ENCODE measurements at regions not wholly inside any gene's neighbourhood (a gene's known extent, or its start where the extent isn't known, plus 50 kb on each side); places are given as distances from the start of the nearest gene placed in this dataset.

DNA sequence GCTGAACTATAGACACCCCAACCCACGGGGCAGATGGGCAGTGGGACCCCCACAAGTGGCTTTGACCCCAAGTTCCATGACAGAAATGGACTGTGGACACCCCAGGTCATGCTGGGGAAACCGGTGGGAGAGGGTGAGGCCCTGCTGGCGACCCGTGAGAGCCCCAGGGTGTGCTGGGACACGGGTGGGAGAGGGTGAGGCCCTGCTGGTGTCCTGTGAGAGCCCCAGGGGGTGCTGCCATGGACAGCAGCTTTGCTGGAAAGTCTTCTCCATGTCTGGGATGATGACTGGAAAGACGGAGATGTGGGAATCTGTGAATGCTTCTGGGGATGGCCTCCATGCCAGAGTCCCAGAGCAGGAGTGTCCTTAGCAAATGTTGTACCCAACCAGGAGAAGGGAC is 148.4 kb downstream of the URI1 start:
- Mint-ChIP-seq H3K36me3 (no peaks in the 10 kb centered on the region), H3K27me3 (no peaks in the 10 kb centered on the region), H3K4me3 (no peak overlapping the region), H3K9me3 (no peaks in the 10 kb centered on the region), H3K27ac (no peak overlapping the region), H3K4me1 (no peaks in the 10 kb centered on the region)
- DNase-seq: no peak

DNA sequence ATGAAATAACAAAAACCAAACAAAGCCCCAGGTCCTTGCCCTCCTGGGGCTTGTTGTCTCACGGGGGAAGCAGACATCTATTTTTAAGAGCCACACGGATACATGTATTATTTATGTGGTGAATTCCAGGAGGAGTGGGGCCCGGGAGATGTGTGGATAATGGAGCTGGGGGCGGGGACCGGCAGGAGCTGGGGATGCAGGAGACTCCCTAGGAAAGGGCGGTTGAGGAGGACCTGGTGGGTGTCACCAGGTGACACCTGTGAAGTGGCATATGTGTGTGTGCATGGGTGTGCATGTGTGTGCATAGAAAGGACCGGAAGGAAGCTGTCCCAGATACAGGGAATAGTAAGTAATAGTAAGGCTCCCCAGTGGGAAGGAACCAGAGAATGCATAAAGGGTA is 148.9 kb downstream of the URI1 start:
- Mint-ChIP-seq H3K4me1 (no peaks in the 10 kb centered on the region), H3K27me3 (no peaks in the 10 kb centered on the region), H3K9me3 (no peaks in the 10 kb centered on the region), H3K36me3 (no peaks in the 10 kb centered on the region), H3K27ac (no peak overlapping the region), H3K4me3 (no peak overlapping the region)
- no peak for DNase-seq

DNA sequence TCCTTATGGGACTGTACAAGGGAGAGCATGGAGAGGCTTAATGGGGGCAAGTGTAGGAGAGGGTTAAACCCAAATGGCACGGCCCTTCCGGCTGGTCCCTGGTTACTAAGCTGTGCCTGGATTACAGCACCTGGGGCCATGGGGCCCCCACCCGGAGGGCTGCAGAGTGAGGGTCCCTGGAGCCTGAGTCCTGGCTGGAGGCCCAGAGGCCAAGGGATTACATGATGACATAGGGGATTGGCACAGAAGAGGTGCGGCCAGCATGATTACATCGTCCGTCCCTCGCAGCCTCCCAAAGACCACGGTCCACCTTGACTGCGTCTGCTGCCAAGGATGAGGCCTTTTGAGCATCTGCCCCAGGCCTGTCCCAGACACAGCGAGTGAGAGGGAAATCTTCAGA is 149.4 kb downstream of the URI1 start:
- DNase-seq: no peak
- Mint-ChIP-seq H3K27me3 (no peaks in the 10 kb centered on the region), H3K4me1 (no peaks in the 10 kb centered on the region), H3K27ac (no peak overlapping the region), H3K4me3 (no peak overlapping the region), H3K36me3 (no peaks in the 10 kb centered on the region), H3K9me3 (no peaks in the 10 kb centered on the region)

DNA sequence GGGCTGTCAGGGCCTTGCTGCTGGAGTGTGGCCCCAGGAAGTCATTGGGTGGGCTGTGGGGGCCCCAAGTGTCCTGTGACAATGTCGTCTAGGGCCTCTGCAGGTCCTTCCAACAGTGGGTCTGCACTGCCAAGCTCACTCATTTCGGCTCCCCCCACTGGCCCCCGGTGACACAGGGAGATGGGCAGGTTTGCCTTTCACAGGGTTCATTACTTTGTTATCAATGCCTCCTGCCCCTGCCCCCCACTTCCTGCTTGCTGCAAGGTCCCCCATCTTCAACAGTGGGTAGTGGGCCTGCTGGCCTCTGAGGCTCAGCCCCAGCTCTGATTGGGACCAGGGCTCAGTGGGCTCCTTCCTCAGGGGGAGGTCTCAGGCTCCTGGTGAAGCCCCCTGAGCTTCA is 149.8 kb downstream of the URI1 start:
- Mint-ChIP-seq H3K27me3 (no peaks in the 10 kb centered on the region), H3K9me3 (no peaks in the 10 kb centered on the region), H3K4me1 (no peaks in the 10 kb centered on the region), H3K27ac (no peak overlapping the region), H3K36me3 (no peaks in the 10 kb centered on the region), H3K4me3 (no peak overlapping the region)
- DNase-seq: no peak

DNA sequence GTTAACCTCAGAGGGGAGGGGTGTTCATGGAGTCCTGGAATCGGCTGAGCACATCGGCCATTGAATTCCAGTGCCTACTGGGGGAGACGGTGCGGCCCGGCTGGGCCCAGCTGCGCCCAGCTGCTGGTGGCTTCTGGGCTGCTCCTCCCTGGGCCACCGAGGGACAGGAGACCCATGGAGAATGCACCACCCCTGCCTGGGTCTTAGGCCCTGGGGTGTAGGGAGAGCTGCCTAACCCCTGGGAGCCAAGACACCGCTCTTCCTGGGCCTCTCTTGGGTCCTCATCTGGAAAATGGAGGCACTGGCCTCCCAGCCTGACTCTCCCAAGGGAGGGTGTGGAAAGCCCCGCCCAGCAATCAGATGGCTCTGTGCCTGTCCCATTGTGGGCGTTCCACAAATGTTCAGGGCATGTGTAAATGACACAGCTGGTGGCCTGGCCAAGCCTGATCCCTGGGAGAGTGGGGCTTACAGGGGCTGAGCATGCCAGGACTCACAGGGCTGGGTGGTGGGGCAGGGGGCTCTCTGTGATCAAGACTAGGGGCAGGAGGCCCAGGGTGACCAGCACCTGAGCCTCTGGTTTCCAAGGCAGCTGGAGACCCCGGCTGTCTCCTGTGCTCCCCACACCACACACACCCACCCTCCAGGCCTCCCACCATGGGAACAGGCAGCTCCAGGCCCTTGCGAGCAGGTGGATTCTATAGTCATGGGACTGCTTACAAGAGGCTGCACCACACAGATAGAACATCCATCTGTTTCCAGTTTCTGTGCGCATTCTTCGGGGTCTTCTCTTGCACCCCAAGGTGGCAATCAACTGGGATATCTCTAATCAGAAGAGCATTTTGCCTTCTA is 150.9 kb downstream of the URI1 start:
- no peak for DNase-seq
- H3K27me3 Mint-ChIP-seq: no peaks in the 10 kb centered on the region
- H3K27ac Mint-ChIP-seq: no peak overlapping the region
- no peak overlapping the region for H3K4me3 Mint-ChIP-seq
- no peaks in the 10 kb centered on the region for H3K36me3 Mint-ChIP-seq
- no peaks in the 10 kb centered on the region for H3K4me1 Mint-ChIP-seq
- no peaks in the 10 kb centered on the region for H3K9me3 Mint-ChIP-seq

DNA sequence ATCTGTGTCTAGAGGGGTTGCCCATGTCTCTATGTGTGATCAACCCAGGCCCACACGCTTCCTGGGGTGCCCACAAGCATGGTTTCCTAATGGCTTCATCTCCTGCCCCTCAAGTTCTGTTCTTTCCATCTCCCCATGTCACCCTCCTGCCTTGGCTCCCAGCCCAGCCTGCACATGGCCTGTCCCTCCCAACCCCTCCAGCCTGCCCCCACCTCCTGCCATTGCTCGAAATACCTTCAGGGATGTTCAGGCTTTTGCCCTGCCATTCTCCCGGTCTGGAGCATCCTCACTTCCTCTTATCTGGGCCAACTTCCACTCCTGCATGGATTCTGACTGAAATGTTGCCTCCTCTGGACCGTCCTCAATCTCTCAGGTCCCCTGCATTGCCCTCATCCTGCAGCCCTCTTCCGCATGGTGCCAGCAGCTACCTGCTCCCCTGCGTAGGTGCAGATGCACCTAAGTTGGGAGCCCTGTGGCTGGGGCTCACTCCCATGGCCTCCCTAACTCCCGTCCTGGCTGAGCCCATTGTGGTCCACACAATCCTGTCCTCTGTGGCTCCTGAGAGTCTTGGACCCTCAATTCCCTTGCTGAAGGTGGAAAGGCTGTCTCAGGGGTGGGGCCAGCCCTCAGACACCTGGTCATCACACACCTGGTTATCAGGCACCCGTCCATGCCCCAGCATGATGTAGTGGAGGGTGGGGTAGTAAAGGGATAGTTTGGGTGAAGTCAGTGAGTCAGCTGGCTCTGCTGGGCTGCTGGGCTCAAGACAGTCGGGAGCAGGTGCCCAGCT is 152.1 kb downstream of the URI1 start:
- Mint-ChIP-seq H3K4me3 (no peak overlapping the region), H3K27ac (no peak overlapping the region), H3K27me3 (no peaks in the 10 kb centered on the region), H3K9me3 (no peaks in the 10 kb centered on the region), H3K4me1 (no peaks in the 10 kb centered on the region), H3K36me3 (no peaks in the 10 kb centered on the region)
- no peak for DNase-seq

DNA sequence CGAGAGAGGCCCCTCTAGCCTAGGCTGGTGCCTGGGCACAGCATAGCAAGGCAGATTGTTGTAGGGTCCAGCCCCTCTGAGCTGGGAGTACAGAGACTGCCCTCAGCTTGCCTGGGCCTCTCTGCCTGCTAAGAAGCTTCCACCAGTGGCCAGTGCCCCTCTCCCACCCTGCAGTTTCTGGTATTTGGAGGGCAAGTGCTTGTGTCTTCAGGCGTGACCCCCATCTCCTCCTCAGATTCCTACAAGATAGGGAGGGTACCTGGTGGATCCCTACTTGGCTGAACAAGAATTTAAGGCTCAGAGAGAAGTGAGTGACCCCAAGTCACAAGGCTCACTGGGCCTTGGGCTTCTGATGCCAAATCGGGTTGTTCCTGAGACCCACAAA is 152.7 kb downstream of the URI1 start:
- Mint-ChIP-seq H3K4me3 (no peak overlapping the region), H3K27ac (no peak overlapping the region), H3K36me3 (no peaks in the 10 kb centered on the region), H3K27me3 (no peaks in the 10 kb centered on the region), H3K4me1 (no peaks in the 10 kb centered on the region), H3K9me3 (no peaks in the 10 kb centered on the region)
- DNase-seq: no peak

DNA sequence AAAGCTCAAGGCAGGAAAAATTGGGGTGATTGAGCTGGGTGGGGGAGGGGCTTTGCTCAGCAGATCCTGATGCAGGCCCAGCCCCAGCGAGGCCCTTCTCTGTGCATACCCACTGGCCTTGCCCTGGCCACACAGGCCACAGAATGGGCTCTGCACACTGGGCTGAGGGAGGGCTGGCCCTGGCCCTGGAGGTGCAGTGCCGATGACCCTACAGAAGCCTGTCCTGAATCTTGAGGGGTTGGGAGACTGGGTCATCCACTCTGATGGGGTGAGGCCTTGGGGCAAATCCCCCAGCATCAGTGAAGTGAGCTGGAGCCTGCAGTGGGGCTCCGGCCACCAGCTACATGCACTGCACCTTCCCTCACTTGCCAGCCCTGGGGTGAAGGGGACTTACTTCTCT is 153.1 kb downstream of the URI1 start:
- Mint-ChIP-seq H3K36me3 (no peaks in the 10 kb centered on the region), H3K4me3 (no peak overlapping the region), H3K9me3 (no peaks in the 10 kb centered on the region), H3K27ac (no peak overlapping the region), H3K27me3 (no peaks in the 10 kb centered on the region), H3K4me1 (no peaks in the 10 kb centered on the region)
- no peak for DNase-seq

DNA sequence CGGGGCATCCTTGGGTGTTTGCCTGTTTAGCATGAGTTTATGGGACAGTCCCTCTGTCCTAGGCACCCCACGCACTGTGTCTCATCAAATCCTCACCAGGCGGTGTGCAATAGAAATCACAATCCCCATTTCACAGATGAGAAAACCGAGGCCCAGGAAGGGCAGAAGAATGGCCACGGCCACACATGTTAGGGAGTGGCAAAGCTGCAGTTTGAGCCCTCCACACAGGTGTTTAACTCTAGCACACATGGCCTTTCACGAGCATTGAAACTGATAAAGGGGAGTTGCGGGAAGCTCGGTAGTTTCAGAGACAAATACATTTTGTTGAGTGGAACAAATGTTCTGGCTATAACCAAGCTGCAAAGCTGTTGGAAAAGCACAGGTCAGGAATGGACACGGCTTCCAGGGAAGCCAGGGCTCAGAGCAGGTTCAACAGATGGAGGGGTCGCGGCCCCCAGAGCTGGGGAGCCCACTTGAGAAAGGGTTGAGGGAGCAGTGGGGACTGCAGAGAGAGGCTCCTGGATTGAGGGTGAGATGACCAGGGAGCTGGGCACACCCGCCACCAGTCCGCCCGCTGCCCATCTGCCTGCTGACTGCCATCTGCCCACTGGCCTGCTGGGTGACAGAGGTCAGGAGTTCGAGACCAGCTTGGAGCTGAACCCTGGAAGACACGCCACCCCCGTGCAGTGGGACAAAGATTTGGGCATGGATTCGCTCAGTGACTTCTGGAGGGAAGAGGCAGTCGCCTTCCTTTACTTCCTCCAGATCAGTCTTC is 154.7 kb downstream of the URI1 start:
- no peak for DNase-seq
- Mint-ChIP-seq H3K9me3 (no peaks in the 10 kb centered on the region), H3K4me3 (no peak overlapping the region), H3K27me3 (no peaks in the 10 kb centered on the region), H3K36me3 (no peaks in the 10 kb centered on the region), H3K4me1 (no peaks in the 10 kb centered on the region), H3K27ac (no peak overlapping the region)

DNA sequence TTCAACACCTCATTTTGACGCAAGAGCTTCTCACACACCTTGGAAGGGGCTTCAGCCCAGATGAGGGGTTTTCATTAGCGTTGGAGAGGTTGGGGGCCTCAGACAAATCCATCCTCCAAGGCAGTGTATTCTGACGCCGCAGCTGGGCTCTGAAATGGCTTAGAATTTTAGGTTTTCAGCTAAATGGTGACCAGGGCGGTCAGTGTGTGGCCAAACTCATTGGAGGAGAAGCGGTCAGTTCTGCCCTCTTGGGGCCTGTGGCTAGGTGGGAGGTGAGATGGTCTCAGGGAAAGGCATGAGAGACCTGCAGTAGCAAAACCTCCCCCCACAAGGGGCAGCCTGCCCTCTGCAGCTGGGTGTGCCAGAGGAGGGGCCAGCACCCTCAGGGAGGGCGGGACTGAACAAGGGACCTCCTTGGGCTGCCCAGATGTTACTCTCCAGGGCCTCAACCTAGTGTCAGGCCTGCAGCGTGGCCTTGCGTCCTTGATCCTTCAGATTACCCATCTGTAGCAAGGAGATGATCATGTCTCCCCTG is 155.8 kb downstream of the URI1 start:
- Mint-ChIP-seq H3K4me1 (no peaks in the 10 kb centered on the region), H3K9me3 (no peaks in the 10 kb centered on the region), H3K4me3 (no peak overlapping the region), H3K36me3 (no peaks in the 10 kb centered on the region), H3K27ac (no peak overlapping the region), H3K27me3 (no peaks in the 10 kb centered on the region)
- DNase-seq: no peak

DNA sequence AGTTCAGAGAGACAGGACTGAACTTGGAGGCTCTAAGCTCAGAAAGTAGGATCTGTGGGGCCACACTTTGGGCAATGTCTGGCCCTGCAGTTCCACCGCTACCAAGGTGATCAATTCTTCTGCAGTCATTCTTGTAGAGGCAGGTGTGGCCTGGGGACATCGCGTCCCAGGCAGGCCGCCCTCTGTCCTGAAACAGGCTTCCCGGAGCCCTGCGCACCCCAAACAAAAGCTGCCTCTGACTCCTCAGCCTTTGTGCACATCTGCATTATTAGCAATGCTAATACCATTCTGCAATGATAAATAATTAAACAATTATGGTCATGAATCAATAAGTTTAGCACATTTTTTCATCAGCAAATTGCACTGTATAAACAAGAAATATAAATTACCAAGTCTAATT is 160.2 kb downstream of the URI1 start:
- Mint-ChIP-seq H3K4me1 (no peaks in the 10 kb centered on the region), H3K9me3 (no peaks in the 10 kb centered on the region), H3K27me3 (no peaks in the 10 kb centered on the region), H3K36me3 (no peaks in the 10 kb centered on the region), H3K4me3 (no peak overlapping the region), H3K27ac (no peak overlapping the region)
- DNase-seq: no peak

DNA sequence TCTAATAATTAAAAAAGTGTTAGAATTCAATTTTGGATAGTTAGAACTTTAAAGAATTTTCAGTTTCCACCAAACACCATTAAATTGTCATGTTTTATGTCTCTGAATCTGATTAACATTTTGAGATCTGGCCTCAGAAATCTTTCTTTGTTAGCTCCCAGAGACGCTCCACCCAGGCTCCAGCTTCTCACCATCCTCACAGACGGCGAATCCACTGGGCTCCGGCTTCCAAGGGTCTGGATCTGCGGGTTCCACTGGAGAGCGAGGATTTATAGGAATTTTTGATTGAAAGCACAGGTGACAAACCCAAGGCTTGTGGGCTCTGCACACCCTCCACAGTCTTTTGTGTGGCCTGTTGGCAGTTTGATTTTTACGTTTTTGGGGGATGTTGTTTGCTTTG is 160.6 kb downstream of the URI1 start:
- Mint-ChIP-seq H3K9me3 (no peaks in the 10 kb centered on the region), H3K36me3 (no peaks in the 10 kb centered on the region), H3K4me3 (no peak overlapping the region), H3K27me3 (no peaks in the 10 kb centered on the region), H3K27ac (no peak overlapping the region), H3K4me1 (no peaks in the 10 kb centered on the region)
- no peak for DNase-seq

DNA sequence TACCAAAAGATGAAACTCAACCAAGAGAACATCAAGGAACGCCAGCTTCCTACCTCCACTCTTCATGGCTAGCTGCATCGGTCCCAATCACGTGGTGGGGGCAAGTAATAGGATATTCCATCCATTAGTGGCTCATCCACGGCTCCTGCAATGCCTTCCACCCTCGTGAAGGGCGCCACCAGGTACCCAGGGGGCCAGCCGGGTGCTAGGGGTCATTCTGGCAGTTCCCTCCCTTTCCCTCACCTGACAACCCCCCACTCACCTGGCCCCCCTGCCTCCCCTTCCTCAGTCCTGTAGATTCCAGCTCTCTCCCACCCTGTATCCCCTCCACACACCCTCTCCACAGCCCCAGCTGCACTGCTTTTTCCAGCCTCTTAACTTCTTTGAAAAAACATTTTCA is 161.9 kb downstream of the URI1 start:
- no peaks in the 10 kb centered on the region for H3K9me3 Mint-ChIP-seq
- H3K4me3 Mint-ChIP-seq: no peak overlapping the region
- no peak for DNase-seq
- no peaks in the 10 kb centered on the region for H3K27me3 Mint-ChIP-seq
- no peaks in the 10 kb centered on the region for H3K4me1 Mint-ChIP-seq
- no peaks in the 10 kb centered on the region for H3K36me3 Mint-ChIP-seq
- no peak overlapping the region for H3K27ac Mint-ChIP-seq

DNA sequence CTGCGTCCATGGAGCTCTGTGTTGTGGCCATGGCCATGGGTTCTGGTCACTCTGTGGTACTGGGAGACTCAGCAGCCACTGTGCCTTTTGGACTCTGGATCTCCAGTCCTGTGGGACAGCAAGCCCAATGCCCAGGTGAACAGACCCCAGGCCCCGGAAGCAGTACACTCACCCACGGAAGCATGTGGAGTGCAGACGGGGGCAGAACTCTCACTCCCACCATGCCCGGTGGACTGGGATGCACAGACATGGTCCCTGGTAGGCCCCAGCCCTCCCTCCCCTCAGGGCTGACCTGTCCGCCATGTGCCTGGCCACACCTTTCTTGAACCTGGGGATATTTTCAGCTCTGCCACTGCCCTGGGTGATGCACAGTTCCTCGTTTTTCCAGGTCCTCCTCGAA is 163.3 kb downstream of the URI1 start:
- Mint-ChIP-seq H3K36me3 (no peaks in the 10 kb centered on the region), H3K27ac (no peak overlapping the region), H3K4me1 (no peaks in the 10 kb centered on the region), H3K4me3 (no peak overlapping the region), H3K27me3 (peaks cover 3% of the 10 kb centered on the region), H3K9me3 (no peaks in the 10 kb centered on the region)
- no peak for DNase-seq

DNA sequence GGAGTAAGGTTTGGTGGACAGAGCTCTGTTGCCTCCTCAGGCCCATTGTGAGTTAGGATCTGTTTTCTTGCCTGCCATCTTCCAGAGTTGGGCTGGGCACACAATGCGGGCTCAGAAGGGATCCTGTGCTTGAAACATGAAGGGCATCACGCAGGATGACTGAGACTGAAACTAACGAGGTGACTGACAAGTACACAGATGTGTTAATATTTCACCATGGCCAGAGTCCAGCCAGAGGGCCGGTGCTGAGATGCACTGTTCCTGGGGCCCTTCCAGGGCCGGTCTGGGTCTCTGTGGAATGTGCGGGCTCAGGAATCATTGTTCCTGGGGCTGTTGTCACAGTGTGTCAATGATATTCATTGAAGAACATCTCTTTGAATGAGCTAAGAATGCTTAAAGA is 163.7 kb downstream of the URI1 start:
- H3K36me3 Mint-ChIP-seq: no peaks in the 10 kb centered on the region
- no peaks in the 10 kb centered on the region for H3K9me3 Mint-ChIP-seq
- no peaks in the 10 kb centered on the region for H3K4me1 Mint-ChIP-seq
- H3K27me3 Mint-ChIP-seq: peaks cover 3% of the 10 kb centered on the region
- DNase-seq: no peak
- H3K27ac Mint-ChIP-seq: no peak overlapping the region
- no peak overlapping the region for H3K4me3 Mint-ChIP-seq

Measured in activated naive CD8-positive, alpha-beta T cell treated with anti-CD3 and anti-CD28 coated beads for 36 hours (primary cell).